Prostate gland (tissue), 2 donors: ENCODE measurements at regions not wholly inside any gene's neighbourhood (a gene's known extent, or its start where the extent isn't known, plus 50 kb on each side); places are given as distances from the start of the nearest gene placed in this dataset.

Experiments used
- POLR2A ChIP-seq: fragments of 450-650 bp; IDR thresholded peaks from one replicate; pipeline ENCODE4 v1.6.1; 2016; ENCODE audit warnings: antibody characterized with exemption, mild to moderate bottlenecking
- TF ChIP-seq, protein P1 (sequence below), 4 experiments: fragments of 200-600 bp in 2 of 4; fragments of 450-650 bp in 2 of 4; sonication (generic) in 2 of 4; IDR thresholded peaks; 1 replicate in 3 of 4; 2 replicates in 1 of 4; pipeline ENCODE4 v1.5.1; 2016 to 2019; ENCODE audit warnings: antibody characterized with exemption in 4 of 4, mild to moderate bottlenecking in 2 of 4, moderate library complexity in 2 of 4

DNA sequence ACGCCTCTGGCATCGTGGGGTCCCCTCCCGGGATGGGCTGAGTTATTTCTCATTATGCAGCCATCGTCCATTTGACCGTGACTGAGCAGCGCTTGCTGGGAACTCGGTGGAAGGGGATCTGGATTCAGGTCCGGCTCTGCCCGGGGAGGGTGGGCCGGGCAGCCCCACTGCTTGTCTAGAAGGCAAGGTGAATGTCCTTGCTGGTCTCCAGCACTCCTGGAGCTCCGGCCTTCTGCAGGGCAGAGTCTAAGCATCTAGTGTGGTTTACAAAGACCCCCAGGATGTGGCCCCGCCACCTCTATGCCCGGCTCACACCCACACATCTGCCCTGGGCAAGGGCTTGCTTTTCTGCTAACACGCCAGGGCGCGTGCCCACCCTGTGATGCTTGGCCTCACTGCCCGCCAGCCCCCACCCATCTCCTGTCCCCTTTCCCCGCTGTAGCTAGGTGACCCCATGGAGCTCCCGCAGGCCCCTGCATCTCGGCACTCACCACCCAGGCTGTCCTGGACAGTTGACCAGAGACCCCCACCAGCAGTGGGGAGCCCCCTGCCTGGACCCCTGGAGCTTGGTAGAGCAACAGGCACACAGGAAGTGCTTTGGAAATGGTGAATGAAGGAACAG, 151.0 kb upstream of the CHST15 start:
- TF ChIP-seq, protein P1, sequence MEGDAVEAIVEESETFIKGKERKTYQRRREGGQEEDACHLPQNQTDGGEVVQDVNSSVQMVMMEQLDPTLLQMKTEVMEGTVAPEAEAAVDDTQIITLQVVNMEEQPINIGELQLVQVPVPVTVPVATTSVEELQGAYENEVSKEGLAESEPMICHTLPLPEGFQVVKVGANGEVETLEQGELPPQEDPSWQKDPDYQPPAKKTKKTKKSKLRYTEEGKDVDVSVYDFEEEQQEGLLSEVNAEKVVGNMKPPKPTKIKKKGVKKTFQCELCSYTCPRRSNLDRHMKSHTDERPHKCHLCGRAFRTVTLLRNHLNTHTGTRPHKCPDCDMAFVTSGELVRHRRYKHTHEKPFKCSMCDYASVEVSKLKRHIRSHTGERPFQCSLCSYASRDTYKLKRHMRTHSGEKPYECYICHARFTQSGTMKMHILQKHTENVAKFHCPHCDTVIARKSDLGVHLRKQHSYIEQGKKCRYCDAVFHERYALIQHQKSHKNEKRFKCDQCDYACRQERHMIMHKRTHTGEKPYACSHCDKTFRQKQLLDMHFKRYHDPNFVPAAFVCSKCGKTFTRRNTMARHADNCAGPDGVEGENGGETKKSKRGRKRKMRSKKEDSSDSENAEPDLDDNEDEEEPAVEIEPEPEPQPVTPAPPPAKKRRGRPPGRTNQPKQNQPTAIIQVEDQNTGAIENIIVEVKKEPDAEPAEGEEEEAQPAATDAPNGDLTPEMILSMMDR (IDR thresholded peaks at IDR 0.05): no peak
- TF ChIP-seq POLR2A: no peak
